ENCODE measurements at regions not wholly inside any gene's neighbourhood (a gene's known extent, or its start where the extent isn't known, plus 50 kb on each side); places are given as distances from the start of the nearest gene placed in this dataset.

DNA sequence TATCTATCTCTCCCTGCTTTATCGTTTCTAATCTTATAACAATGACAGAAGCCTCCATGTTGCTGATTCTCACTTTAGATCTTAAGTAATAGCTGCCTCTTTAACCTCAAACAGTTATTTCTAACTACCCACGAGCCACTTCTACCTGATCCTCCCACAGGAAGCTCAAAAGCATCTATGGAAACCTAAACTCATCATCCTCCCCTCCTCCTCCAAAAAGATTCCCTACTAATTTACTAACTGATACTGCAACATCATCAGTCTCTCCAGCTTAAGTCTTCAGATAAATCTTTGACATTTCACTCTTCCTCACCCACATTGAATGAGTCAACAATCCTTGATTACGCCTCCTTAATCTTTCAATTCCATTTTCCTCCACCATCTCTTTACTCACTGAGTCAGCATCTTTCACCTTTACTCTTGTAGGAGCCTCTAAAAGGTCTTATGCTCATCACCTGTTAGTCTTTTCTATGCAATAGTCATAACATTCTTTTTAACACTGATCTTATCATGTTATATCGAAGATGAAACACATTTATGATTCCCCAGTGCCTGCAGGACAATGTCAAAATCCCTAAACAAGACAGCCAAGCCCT is 526.7 kb upstream of the CDH4 start:
- Histone ChIP-seq H3K9me1 (ENCODE audit: insufficient read depth, low read length) (no peaks in the 10 kb centered on the region), H3K23ac (ENCODE audit: low read depth, low read length) (no peak overlapping the region), H3K36me3 (ENCODE audit: control insufficient read depth, insufficient read depth, low read length) (no peaks in the 10 kb centered on the region), H4K91ac (ENCODE audit: insufficient read depth, low read depth, low read length) (no peak overlapping the region), H2AK5ac (ENCODE audit: low read depth, low read length) (no peak overlapping the region), H3K79me1 (ENCODE audit: low read depth in 1 of 2, low read length in 2 of 2) (no peaks in the 10 kb centered on the region), H3K4me3 (ENCODE audit: insufficient read depth, low read depth, low read length) (no peak overlapping the region), H2BK5ac (ENCODE audit: low read depth, low read length, poor library complexity, severe bottlenecking) (no peak overlapping the region), H3K4me2 (ENCODE audit: low read depth, low read length) (no peak overlapping the region), H2BK120ac (ENCODE audit: low read depth, low read length) (no peak overlapping the region), H3K4ac (ENCODE audit: low read depth, low read length) (no peak overlapping the region), H3K14ac (replicated peaks; ENCODE audit: low read depth, low read length) (no peak overlapping the region), H2AFZ (replicated peaks; ENCODE audit: low read length, poor library complexity) (no peak overlapping the region), H2AK9ac (replicated peaks; ENCODE audit: low read depth, low read length, poor library complexity) (no peak overlapping the region), H3K56ac (ENCODE audit: extremely low read depth, insufficient read depth, low read length) (no peak overlapping the region), H3K9ac (ENCODE audit: low read depth, low read length) (no peak overlapping the region), H2BK20ac (ENCODE audit: low read depth, low read length) (no peak overlapping the region), H3K27ac (ENCODE audit: insufficient read depth, low read length) (no peak overlapping the region), H3K4me1 (ENCODE audit: control insufficient read depth, insufficient read depth, low read length) (no peaks in the 10 kb centered on the region), H3K27me3 (ENCODE audit: control insufficient read depth, insufficient read depth, low read length) (no peaks in the 10 kb centered on the region), H2BK15ac (ENCODE audit: low read depth, low read length) (no peak overlapping the region), H3K9me3 (ENCODE audit: control insufficient read depth, insufficient read depth, low read length) (peaks cover 3% of the 10 kb centered on the region; the same call in 1 of the 2 replicates), H4K5ac (ENCODE audit: low read depth, low read length) (no peak overlapping the region), H3K18ac (ENCODE audit: low read depth, low read length) (no peak overlapping the region), H4K8ac (ENCODE audit: low read depth in 2 of 2, low read length in 2 of 2) (no peak overlapping the region), H4K20me1 (ENCODE audit: insufficient read depth, low read length) (no peaks in the 10 kb centered on the region)
- 18 to 100% methylated on average over 1 to 2 of the region's 4 CpGs for WGBS, 2 experiments (ENCODE audit: extremely low coverage in 2 of 2, insufficient read length in 1 of 2)
- POLR2A ChIA-PET (ENCODE audit: unreplicated experiment), result no interaction called here
- TF ChIP-seq MAFK (IDR thresholded peaks at IDR 0.05; ENCODE audit: low read depth, low read length), result peak; percentile 42; the same call in 1 of the 2 replicates
- TF ChIP-seq RAD21 (IDR thresholded peaks at IDR 0.05; ENCODE audit: low read length), result no peak
- dilution Hi-C loops (cut with HindIII; ENCODE audit: low sequenced_read_pairs, unreplicated experiment), result no loop called here
- in situ Hi-C loops (cut with MboI; ENCODE audit: low sequenced_read_pairs), result no loop called here
- intact Hi-C loops (cut with micrococcal nuclease), result no loop called here
- ATAC-seq (ENCODE audit: low read depth) (no peak), DNase-seq (no peak)
- CTCF ChIA-PET, result no interaction called here
- no TSS peak for BruUV-seq (replicated peaks)
